GM12878 (cell line): ENCODE measurements at regions not wholly inside any gene's neighbourhood (a gene's known extent, or its start where the extent isn't known, plus 50 kb on each side); places are given as distances from the start of the nearest gene placed in this dataset.

Experiments
- ATAC-seq: fragments of 200-7000 bp; cut with Tn5 transposase; 3 replicates; pipeline ENCODE4 v1.9.1; 2020; ENCODE audit warnings: mild to moderate bottlenecking, moderate library complexity
- BruUV-seq: library from RNA; stranded (reverse); fragments of 400-500 nt; replicated peaks from 2 replicates; lab custom pipeline; 2021; lab: Mats Ljungman, UMichigan
- CTCF ChIA-PET: fragments of 300-600 bp; sonication (Branson Sonifier 250); formaldehyde crosslinking; extraction: SDS; loops from one replicate; lab custom pipeline; 2021; ENCODE audit warnings: inconsistent platforms; lab: Yijun Ruan, JAX
- POLR2A ChIA-PET: fragments of 350-600 bp; formaldehyde crosslinking; extraction: SDS; loops from one replicate; lab custom pipeline; 2021; ENCODE audit warnings: inconsistent platforms; lab: Charles Lee
- RAD21 ChIA-PET: fragments of 300-600 bp; sonication (Branson Sonifier 250); formaldehyde crosslinking; loops from one replicate; lab custom pipeline; 2023; ENCODE audit warnings: antibody characterized with exemption; ENCODE audit not compliant: unreplicated experiment; lab: Charles Lee
- SMC1A ChIA-PET: fragments of 300-600 bp; sonication (Branson Sonifier 250); formaldehyde crosslinking; loops from one replicate; lab custom pipeline; 2023; ENCODE audit not compliant: unreplicated experiment, uncharacterized antibody; lab: Charles Lee
- DNase-seq: peaks from one replicate; pipeline ENCODE4 v3.0.0-alpha.2; 2011; ENCODE audit warnings: low read depth, low spot score
- FAIRE-seq: peaks from 3 replicates; lab custom pipeline; 2011; peaks lifted over from hg19 to GRCh38; lab: Jason Lieb, UNC
- H2AFZ ChIP-seq: 2 replicates; pipeline ENCODE4 v1.6.0; 2011; ENCODE audit warnings: low read depth, low read length, control low read depth; ENCODE audit not compliant: control insufficient read depth
- H3K27ac ChIP-seq: 2 replicates; pipeline ENCODE4 v1.5.1; 2011; ENCODE audit warnings: control low read depth; ENCODE audit not compliant: control insufficient read depth, insufficient read depth
- H3K27me3 ChIP-seq, 2 experiments: replicated peaks in 1 of 2; 2 replicates each; pipeline versions ENCODE4 v1.6.0 to v1.6.1; 2011; ENCODE audit warnings: low read length in 1 of 2; ENCODE audit not compliant: control insufficient read depth in 2 of 2, insufficient read depth in 2 of 2
- H3K36me3 ChIP-seq, 2 experiments: 2 replicates each; pipeline ENCODE4 v1.5.1; 2011; ENCODE audit warnings: low read length in 1 of 2; ENCODE audit not compliant: control insufficient read depth in 2 of 2, insufficient read depth in 2 of 2
- H3K4me1 ChIP-seq: 2 replicates; pipeline ENCODE4 v1.6.1; 2011; ENCODE audit warnings: mild to moderate bottlenecking, low read length, moderate library complexity, mixed read lengths; ENCODE audit not compliant: control insufficient read depth, insufficient read depth
- H3K4me2 ChIP-seq: 2 replicates; pipeline ENCODE4 v1.6.0; 2011; ENCODE audit warnings: control low read depth; ENCODE audit not compliant: control insufficient read depth, insufficient read depth
- H3K4me3 ChIP-seq: fragments of 200-600 bp; sonication (generic); 2 replicates; pipeline ENCODE4 v1.5.1; 2016
- H3K79me2 ChIP-seq: 2 replicates; pipeline ENCODE4 v1.6.0; 2011; ENCODE audit warnings: low read length; ENCODE audit not compliant: control insufficient read depth, insufficient read depth
- H3K9ac ChIP-seq: 2 replicates; pipeline ENCODE4 v1.8.0; 2011; ENCODE audit warnings: low read length, control low read depth, mixed read lengths; ENCODE audit not compliant: control insufficient read depth, insufficient read depth
- H3K9me3 ChIP-seq: replicated peaks from 3 replicates; pipeline ENCODE4 v1.5.1; 2011; ENCODE audit warnings: mild to moderate bottlenecking, low read length; ENCODE audit not compliant: control insufficient read depth, insufficient read depth
- H4K20me1 ChIP-seq: 2 replicates; pipeline ENCODE4 v1.6.0; 2011; ENCODE audit not compliant: control insufficient read depth, insufficient read depth
- ASH2L ChIP-seq: fragments of 300-600, 200-600 bp; sonication (generic); IDR thresholded peaks from 2 replicates; pipeline ENCODE4 v1.6.1; 2017; ENCODE audit warnings: low read depth, mild to moderate bottlenecking, borderline replicate concordance
- EED ChIP-seq: sonication (generic); IDR thresholded peaks from 2 replicates; pipeline ENCODE4 v1.6.1; 2016; ENCODE audit warnings: antibody characterized with exemption, low read depth
- ESRRA ChIP-seq: IDR thresholded peaks from 2 replicates; pipeline ENCODE4 v1.6.1; 2012; ENCODE audit warnings: mild to moderate bottlenecking, low read length, improper control_type of control experiment
- HDAC2 ChIP-seq: fragments of 200-600 bp; sonication (generic); IDR thresholded peaks from 2 replicates; pipeline ENCODE4 v1.6.1; 2017
- HDGF ChIP-seq: fragments of 450-650 bp; IDR thresholded peaks from 2 replicates; pipeline ENCODE4 v1.6.1; 2016; ENCODE audit warnings: antibody characterized with exemption
- NRF1 ChIP-seq: conservative IDR thresholded peaks from 2 replicates; pipeline ENCODE4 v1.6.1; 2011; ENCODE audit warnings: mild to moderate bottlenecking, low read depth, low read length, improper control_type of control experiment
- POU2F2 ChIP-seq: IDR thresholded peaks from 3 replicates; pipeline ENCODE4 v1.6.1; 2011; ENCODE audit warnings: low read depth, mild to moderate bottlenecking, low read length, borderline replicate concordance
- SRF ChIP-seq, 2 experiments: IDR thresholded peaks; 2 replicates each; pipeline ENCODE4 v1.6.1; 2011; ENCODE audit warnings: low read depth in 2 of 2, low read length in 2 of 2, mild to moderate bottlenecking in 1 of 2, moderate library complexity in 1 of 2
- WRNIP1 ChIP-seq: IDR thresholded peaks from 2 replicates; pipeline ENCODE4 v1.6.1; 2011; ENCODE audit warnings: low read depth, low read length, improper control_type of control experiment, borderline replicate concordance
- WGBS: methylation state at CpG from one replicate; pipeline ENCODE4 v1.1.6; 2016; ENCODE audit warnings: low lambda C conversion rate; ENCODE audit not compliant: insufficient replicate concordance, insufficient coverage; ENCODE audit errors: missing lambda C conversion rate; 5-methylcytosine and 5-hydroxymethylcytosine counted together
- in situ Hi-C: fragments of 300-500 bp; cut with MboI; formaldehyde crosslinking; loops from 9 replicates; pipeline ENCODE4 v1.14.3; 2018; ENCODE audit warnings: mixed read lengths
- intact Hi-C: fragments of 100-400 bp; cut with micrococcal nuclease; formaldehyde crosslinking; loops from one replicate; pipeline ENCODE4 v1.14.2; 2022; ENCODE audit not compliant: unreplicated experiment

DNA sequence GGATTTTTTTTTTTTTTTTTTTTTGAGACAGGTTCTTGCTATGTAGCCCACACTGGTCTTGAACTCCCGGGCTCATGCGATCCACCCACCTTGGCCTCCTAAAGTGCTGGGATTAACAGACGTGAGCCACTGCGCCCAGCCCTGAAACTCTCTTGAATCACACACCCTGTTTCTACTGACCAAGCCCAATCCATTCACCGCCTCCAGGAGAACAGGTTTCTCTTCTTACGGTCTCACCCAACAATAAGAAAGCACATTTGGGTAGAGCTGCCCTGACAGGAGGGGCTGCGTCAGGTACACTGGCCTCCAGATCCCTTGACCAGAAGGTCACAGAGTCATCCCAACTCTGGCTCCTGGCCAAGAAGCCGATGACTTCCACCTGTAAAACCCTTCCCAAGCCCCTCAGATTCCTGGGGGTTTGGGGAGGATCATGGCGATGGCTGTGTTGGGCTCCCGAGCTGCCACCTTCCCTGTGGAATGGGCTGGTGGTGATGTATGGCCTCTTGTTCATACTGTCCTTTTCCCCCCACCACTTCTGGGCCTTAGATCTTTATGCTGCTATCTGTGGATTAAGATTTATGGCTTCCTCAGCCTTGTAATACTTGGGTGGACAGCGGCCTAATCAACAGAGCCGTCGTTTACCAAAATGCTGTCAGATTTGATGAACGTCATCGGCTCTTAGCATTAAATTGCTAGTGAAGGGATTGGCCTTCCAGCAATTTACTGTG lies 89.1 kb downstream of the KATNIP start:
- 90% methylated on average over 15 of the region's 15 CpGs for WGBS
- ChIA-PET SMC1A (interaction anchor here (1.1 to 2.1 kb wide), 5 partner anchors 81 to 579 kb away, joined by 3 to 9 read pairs (median 4); partner anchors contain the start of genes GTF3C1 and KATNIP), CTCF (interaction anchor here (1.0 to 3.2 kb wide), 22 partner anchors 9 to 579 kb away, joined by 3 to 34 read pairs (median 4); partner anchors contain the start of genes GTF3C1 and KATNIP), POLR2A (no interaction called here), RAD21 (interaction anchor here (1.1 to 1.4 kb wide), 5 partner anchors 22 to 579 kb away, joined by 4 to 7 read pairs (median 4); partner anchors contain the start of genes GTF3C1 and KATNIP)
- FAIRE-seq = no peak
- TF ChIP-seq WRNIP1 (no peak), NRF1 (no peak), POU2F2 (no peak), ASH2L (no peak), EED (no peak), HDGF (no peak), ESRRA (no peak), HDAC2 (no peak), SRF (IDR thresholded peaks at IDR 0.05; ENCODE audit: low read depth in 2 of 2, low read length in 2 of 2) (no peak)
- H3K4me1 ChIP-seq = peaks cover 12% of the 10 kb centered on the region
- no peak overlapping the region for H2AFZ ChIP-seq
- H3K4me2 ChIP-seq = no peak overlapping the region
- intact Hi-C loops = no loop called here
- peaks cover 4% of the 10 kb centered on the region; the same call in 1 of the 2 replicates for H4K20me1 ChIP-seq
- H3K9ac ChIP-seq = no peak overlapping the region
- H3K27me3 ChIP-seq = no peaks in the 10 kb centered on the region
- no TSS peak for BruUV-seq
- no peak for ATAC-seq
- no peak overlapping the region for H3K27ac ChIP-seq
- H3K79me2 ChIP-seq = no peaks in the 10 kb centered on the region
- H3K4me3 ChIP-seq = no peak overlapping the region
- no peaks in the 10 kb centered on the region for H3K36me3 ChIP-seq
- H3K9me3 ChIP-seq = no peaks in the 10 kb centered on the region
- DNase-seq = no peak
- in situ Hi-C loops = loop anchor here (25.0 kb wide), 1 partner anchor 423 kb away; the partner anchor contains the start of gene GSG1L
